ENCODE measurements at regions not wholly inside any gene's neighbourhood (a gene's known extent, or its start where the extent isn't known, plus 50 kb on each side); places are given as distances from the start of the nearest gene placed in this dataset.

- TF ChIP-seq CTCF (IDR thresholded peaks at IDR 0.05) (no peak), POLR2A (IDR thresholded peaks at IDR 0.05) (no peak)
These were observed 487.2 kb upstream of the ATP11B start for GRCh38 chr3:182305881-182306665.

Data from vagina (tissue), 2 donors.